Urothelium cell line (cell line): ENCODE measurements at regions not wholly inside any gene's neighbourhood (a gene's known extent, or its start where the extent isn't known, plus 50 kb on each side); places are given as distances from the start of the nearest gene placed in this dataset.
"Not testable (repeated sequence)": the region's sequence is repeated elsewhere in the genome, so short reads cannot be mapped to it uniquely, and the experiment has no call there.

Source experiments
- DNase-seq: peaks from one replicate; pipeline ENCODE4 v3.0.0; 2011; ENCODE audit warnings: low spot score, mixed read lengths
- FAIRE-seq: peaks from 2 replicates; lab custom pipeline; 2011; peaks lifted over from hg19 to GRCh38; lab: Jason Lieb, UNC

GRCh38 chr15:31503758-31504461 lies 177.3 kb downstream of the KLF13 start:
- FAIRE-seq (no peak), DNase-seq (no peak)

- FAIRE-seq (no peak), DNase-seq (peak; percentile 76)
These were observed 177.8 kb downstream of the KLF13 start for GRCh38 chr15:31504462-31504839.

GRCh38 chr15:31507573-31507972 lies 180.9 kb downstream of the KLF13 start:
- not testable (repeated sequence) for FAIRE-seq, DNase-seq

- FAIRE-seq (no peak), DNase-seq (no peak)
These were observed 182.0 kb downstream of the KLF13 start for GRCh38 chr15:31508656-31509055.

GRCh38 chr15:31510057-31510456 lies 183.4 kb downstream of the KLF13 start:
- no peak for DNase-seq
- FAIRE-seq: no peak

- no peak for FAIRE-seq
These were observed 185.2 kb downstream of the KLF13 start for GRCh38 chr15:31511707-31512310.

GRCh38 chr15:31513178-31513577 lies 186.5 kb downstream of the KLF13 start:
- FAIRE-seq (no peak), DNase-seq (no peak)

More at GRCh38 chr15:31511707-31512310, 185.2 kb downstream of the KLF13 start:
- no peak for DNase-seq

GRCh38 chr15:31516440-31516839 lies 189.8 kb downstream of the KLF13 start:
- no peak for FAIRE-seq
- no peak for DNase-seq

- no peak for DNase-seq
- FAIRE-seq: no peak
These were observed 190.2 kb downstream of the KLF13 start for GRCh38 chr15:31516874-31517273.

- FAIRE-seq (no peak), DNase-seq (no peak)
These were observed 191.1 kb downstream of the KLF13 start for GRCh38 chr15:31517711-31518110.

- DNase-seq: no peak
- FAIRE-seq: no peak
These were observed 195.4 kb downstream of the KLF13 start for GRCh38 chr15:31522028-31522427.

GRCh38 chr15:31523027-31523654 lies 196.5 kb downstream of the KLF13 start:
- DNase-seq (no peak), FAIRE-seq (no peak)

GRCh38 chr15:31523655-31524049 lies 197.0 kb downstream of the KLF13 start:
- DNase-seq (no peak), FAIRE-seq (no peak)

GRCh38 chr15:31525185-31525695 lies 198.6 kb downstream of the KLF13 start:
- no peak for FAIRE-seq
- no peak for DNase-seq

GRCh38 chr15:31525988-31526665 lies 199.5 kb downstream of the KLF13 start:
- FAIRE-seq (no peak), DNase-seq (no peak)

GRCh38 chr15:31526916-31527690 lies 200.5 kb downstream of the KLF13 start:
- DNase-seq (no peak), FAIRE-seq (no peak)

GRCh38 chr15:31528846-31529245 lies 202.2 kb downstream of the KLF13 start:
- FAIRE-seq (no peak), DNase-seq (no peak)

- DNase-seq (no peak), FAIRE-seq (peak; percentile 63)
These were observed 211.3 kb downstream of the KLF13 start for GRCh38 chr15:31537770-31538592.

- DNase-seq: no peak
- no peak for FAIRE-seq
These were observed 214.0 kb downstream of the KLF13 start for GRCh38 chr15:31540633-31541032.

- FAIRE-seq (no peak), DNase-seq (no peak)
These were observed 217.7 kb downstream of the KLF13 start for GRCh38 chr15:31544361-31544760.
